Natural killer cell (primary cell): ENCODE measurements at regions not wholly inside any gene's neighbourhood (a gene's known extent, or its start where the extent isn't known, plus 50 kb on each side); places are given as distances from the start of the nearest gene placed in this dataset.

Source experiments
- ATAC-seq, 3 donors: fragments of 150-1000 bp in 2 of 3; fragments of 200-7000 bp in 1 of 3; cut with Tn5 transposase; 1 replicate in 1 of 3; 2 replicates in 2 of 3; pipeline ENCODE4 v1.10.0; 2021; ENCODE audit warnings: mild to moderate bottlenecking in 2 of 3, moderate library complexity in 2 of 3
- DNase-seq, 2 donors: peaks; one replicate each; pipeline versions ENCODE4 v3.0.0 to v3.0.0-alpha.2; 2013 to 2021; ENCODE audit warnings: mixed read lengths in 1 of 2
- H3K27ac ChIP-seq: one replicate; pipeline ENCODE4 v1.5.1; 2013; ENCODE audit warnings: mild to moderate bottlenecking, low read length
- H3K27me3 ChIP-seq: one replicate; pipeline ENCODE4 v1.6.1; 2013; ENCODE audit warnings: low read length; ENCODE audit not compliant: control insufficient read depth, insufficient read depth
- H3K36me3 ChIP-seq: one replicate; pipeline ENCODE4 v1.6.1; 2013; ENCODE audit warnings: low read length; ENCODE audit not compliant: control insufficient read depth, insufficient read depth
- H3K4me1 ChIP-seq: one replicate; pipeline ENCODE4 v1.6.1; 2013; ENCODE audit warnings: low read length; ENCODE audit not compliant: control insufficient read depth, insufficient read depth
- H3K4me3 ChIP-seq: one replicate; pipeline ENCODE4 v1.5.1; 2013; ENCODE audit warnings: low read length
- H3K9me3 ChIP-seq: one replicate; pipeline ENCODE4 v1.6.1; 2013; ENCODE audit warnings: low read length; ENCODE audit not compliant: control insufficient read depth, insufficient read depth
- H3K27ac Mint-ChIP-seq, 2 donors: one replicate each; pipeline ENCODE4 v1.8.0; 2022; ENCODE audit warnings: mild to moderate bottlenecking in 2 of 2, mixed read lengths in 2 of 2, moderate library complexity in 1 of 2
- H3K27me3 Mint-ChIP-seq, 2 donors: one replicate each; pipeline ENCODE4 v1.8.0; 2022; ENCODE audit warnings: low read depth in 2 of 2, mixed read lengths in 2 of 2
- H3K36me3 Mint-ChIP-seq: one replicate; pipeline ENCODE4 v1.8.0; 2022; ENCODE audit warnings: mixed read lengths
- H3K4me1 Mint-ChIP-seq, 2 donors: one replicate each; pipeline ENCODE4 v1.8.0; 2022; ENCODE audit warnings: mixed read lengths in 2 of 2
- H3K4me3 Mint-ChIP-seq: one replicate; pipeline ENCODE4 v1.8.0; 2022; ENCODE audit warnings: mild to moderate bottlenecking, moderate library complexity, mixed read lengths
- H3K9me3 Mint-ChIP-seq, 2 donors: one replicate each; pipeline ENCODE4 v1.8.0; 2022; ENCODE audit warnings: mixed read lengths in 2 of 2
- WGBS: methylation state at CpG from one replicate; pipeline ENCODE4 v1.1.7; 2013; ENCODE audit warnings: missing lambda C conversion rate; ENCODE audit not compliant: insufficient coverage; 5-methylcytosine and 5-hydroxymethylcytosine counted together
- intact Hi-C: fragments of 100-400 bp; cut with micrococcal nuclease; formaldehyde crosslinking; loops from one replicate; pipeline ENCODE4 v1.14.2; 2022
- TF ChIP-seq, protein P1 (sequence below): fragments of 200-600 bp; IDR thresholded peaks from one replicate; pipeline ENCODE4 v1.8.0; 2022; ENCODE audit warnings: antibody characterized with exemption

DNA sequence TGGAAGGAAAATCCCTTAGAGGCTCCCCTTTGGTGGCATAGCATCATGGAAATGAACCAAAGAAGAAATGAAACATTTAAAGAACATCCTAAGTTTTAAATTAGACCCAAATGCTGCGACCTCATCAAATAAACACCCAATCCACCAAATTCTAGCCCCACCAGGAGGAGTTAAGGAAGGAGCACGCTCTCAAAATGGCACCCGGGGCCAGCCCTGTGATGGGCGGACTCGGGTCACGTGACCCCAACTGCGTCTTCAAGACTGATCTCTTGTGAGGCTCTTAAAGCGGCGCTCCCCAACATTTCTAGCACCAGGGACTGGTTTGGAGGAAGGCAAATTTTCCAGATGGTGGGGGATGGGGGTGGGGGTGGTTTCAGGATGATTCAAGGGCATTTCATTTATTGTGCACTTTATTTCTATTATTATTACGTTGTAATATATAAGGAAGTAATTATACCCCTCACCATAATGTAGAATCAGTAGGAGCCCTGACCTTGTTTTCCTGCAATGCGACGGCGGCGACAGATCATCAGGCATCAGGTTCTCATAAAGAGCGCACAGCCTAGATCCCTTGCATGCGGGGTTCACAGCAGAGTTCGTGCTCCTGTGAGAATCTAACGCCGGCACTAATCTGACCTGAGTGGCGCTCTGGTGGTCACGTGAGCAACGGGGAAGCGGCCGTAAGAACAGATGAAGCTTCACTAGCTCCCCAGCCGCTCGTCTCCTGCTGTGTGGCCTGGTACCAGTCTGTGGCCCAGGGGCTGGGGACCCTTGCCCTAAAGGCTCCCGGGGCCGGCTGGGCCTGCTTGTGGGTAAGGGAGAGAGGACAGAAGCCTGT is 55.3 kb upstream of the SLC22A11 start:
- Mint-ChIP-seq H3K27me3 (peaks cover 0 to 7% of the 10 kb centered on the region in 2 donors), H3K9me3 (peaks cover 0 to 3% of the 10 kb centered on the region in 2 donors), H3K36me3 (no peaks in the 10 kb centered on the region), H3K27ac (no peak overlapping the region), H3K4me3 (no peak overlapping the region), H3K4me1 (peaks cover 0 to 3% of the 10 kb centered on the region in 2 donors)
- Histone ChIP-seq H3K4me1 (peaks cover 9% of the 10 kb centered on the region), H3K27ac (no peak overlapping the region), H3K27me3 (no peaks in the 10 kb centered on the region), H3K36me3 (no peaks in the 10 kb centered on the region), H3K9me3 (peaks cover 4% of the 10 kb centered on the region), H3K4me3 (no peak overlapping the region)
- intact Hi-C loops: no loop called here
- TF ChIP-seq, protein P1, sequence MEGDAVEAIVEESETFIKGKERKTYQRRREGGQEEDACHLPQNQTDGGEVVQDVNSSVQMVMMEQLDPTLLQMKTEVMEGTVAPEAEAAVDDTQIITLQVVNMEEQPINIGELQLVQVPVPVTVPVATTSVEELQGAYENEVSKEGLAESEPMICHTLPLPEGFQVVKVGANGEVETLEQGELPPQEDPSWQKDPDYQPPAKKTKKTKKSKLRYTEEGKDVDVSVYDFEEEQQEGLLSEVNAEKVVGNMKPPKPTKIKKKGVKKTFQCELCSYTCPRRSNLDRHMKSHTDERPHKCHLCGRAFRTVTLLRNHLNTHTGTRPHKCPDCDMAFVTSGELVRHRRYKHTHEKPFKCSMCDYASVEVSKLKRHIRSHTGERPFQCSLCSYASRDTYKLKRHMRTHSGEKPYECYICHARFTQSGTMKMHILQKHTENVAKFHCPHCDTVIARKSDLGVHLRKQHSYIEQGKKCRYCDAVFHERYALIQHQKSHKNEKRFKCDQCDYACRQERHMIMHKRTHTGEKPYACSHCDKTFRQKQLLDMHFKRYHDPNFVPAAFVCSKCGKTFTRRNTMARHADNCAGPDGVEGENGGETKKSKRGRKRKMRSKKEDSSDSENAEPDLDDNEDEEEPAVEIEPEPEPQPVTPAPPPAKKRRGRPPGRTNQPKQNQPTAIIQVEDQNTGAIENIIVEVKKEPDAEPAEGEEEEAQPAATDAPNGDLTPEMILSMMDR: no peak
- 85% methylated on average over 25 of the region's 28 CpGs for WGBS
- no peak for DNase-seq
- ATAC-seq: no peak

DNA sequence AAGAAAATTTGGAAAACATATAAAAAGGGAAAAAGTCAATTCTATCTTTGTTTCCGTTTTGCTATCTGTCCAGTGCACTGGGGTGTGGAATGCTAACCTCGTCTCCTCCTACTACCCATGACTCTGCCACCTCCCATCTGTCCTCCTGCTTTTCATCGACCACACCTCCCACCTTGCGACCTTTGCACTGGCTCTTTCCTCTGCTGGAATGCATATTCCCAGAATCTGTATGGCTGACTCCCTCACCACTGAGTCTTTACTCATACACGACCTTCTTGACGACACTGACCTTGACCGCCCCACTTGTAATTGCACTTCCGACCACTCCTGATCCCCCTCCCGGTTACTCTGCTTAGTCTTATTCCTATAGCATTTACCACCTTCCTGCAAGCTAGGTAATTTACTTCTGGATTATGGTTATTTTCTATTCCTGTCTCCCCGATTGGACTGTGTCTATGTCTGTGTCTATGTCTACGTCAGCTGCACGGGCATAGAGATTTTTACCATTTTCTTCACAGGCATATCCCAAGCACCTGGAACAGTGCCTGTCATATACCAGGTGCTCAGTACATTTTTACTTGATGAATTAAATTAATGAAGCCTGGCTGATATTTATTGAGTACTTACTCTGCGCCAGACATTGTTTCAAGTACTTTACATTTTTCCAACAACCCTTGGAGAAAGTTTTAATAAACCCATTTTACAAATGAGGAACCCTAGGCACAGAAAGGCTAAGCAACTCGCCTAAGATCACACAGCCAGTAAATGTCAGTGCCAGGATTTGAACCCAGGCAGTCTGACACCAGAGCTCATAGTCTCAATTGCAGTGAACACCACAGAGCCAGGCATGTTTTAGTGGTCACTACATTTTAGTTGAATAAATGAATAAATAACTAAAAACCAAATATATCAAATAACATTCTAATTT is 54.0 kb upstream of the SLC22A11 start:
- Histone ChIP-seq H3K27me3 (no peaks in the 10 kb centered on the region), H3K9me3 (peaks cover 4% of the 10 kb centered on the region), H3K4me1 (peaks cover 9% of the 10 kb centered on the region), H3K27ac (no peak overlapping the region), H3K4me3 (no peak overlapping the region), H3K36me3 (no peaks in the 10 kb centered on the region)
- H3K36me3 Mint-ChIP-seq: no peaks in the 10 kb centered on the region
- peaks cover 0 to 3% of the 10 kb centered on the region in 2 donors for H3K4me1 Mint-ChIP-seq
- H3K4me3 Mint-ChIP-seq: no peak overlapping the region
- TF ChIP-seq, protein P1: no peak
- H3K27ac Mint-ChIP-seq: no peak overlapping the region
- ATAC-seq (no peak), DNase-seq (no peak)
- 83% methylated on average over 14 of the region's 14 CpGs for WGBS
- peaks cover 2 to 11% of the 10 kb centered on the region in 2 donors for H3K27me3 Mint-ChIP-seq
- peaks cover 0 to 3% of the 10 kb centered on the region in 2 donors for H3K9me3 Mint-ChIP-seq
- intact Hi-C loops: no loop called here

DNA sequence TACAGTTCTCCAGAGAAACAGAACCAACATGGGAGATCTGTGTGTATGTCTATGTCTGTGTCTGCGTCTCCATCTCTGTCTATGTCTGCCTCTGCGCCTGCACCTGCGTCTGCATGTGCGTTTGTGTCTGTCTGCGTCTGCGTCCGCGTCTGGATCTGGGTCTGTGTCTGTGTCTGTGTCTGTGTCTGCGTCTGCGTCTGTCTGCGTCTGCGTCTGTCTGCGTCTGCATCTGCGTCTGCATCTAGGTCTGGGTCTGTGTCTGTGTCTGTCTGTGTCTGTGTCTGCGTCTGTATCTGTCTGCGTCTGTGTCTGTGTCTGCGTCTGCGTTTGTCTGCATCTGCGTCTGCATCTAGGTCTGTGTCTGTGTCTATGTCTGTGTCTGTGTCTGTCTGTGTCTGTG is 53.1 kb upstream of the SLC22A11 start:
- 90% methylated on average over 19 of the region's 19 CpGs for WGBS
- H3K27me3 ChIP-seq: no peaks in the 10 kb centered on the region
- H3K4me3 Mint-ChIP-seq: no peak overlapping the region
- H3K27ac ChIP-seq: no peak overlapping the region
- no peak for ATAC-seq
- no peaks in the 10 kb centered on the region for H3K36me3 ChIP-seq
- no peaks in the 10 kb centered on the region for H3K36me3 Mint-ChIP-seq
- H3K9me3 ChIP-seq: peaks cover 4% of the 10 kb centered on the region
- TF ChIP-seq, protein P1: no peak
- intact Hi-C loops: no loop called here
- peaks cover 9% of the 10 kb centered on the region for H3K4me1 ChIP-seq
- peaks cover 0 to 3% of the 10 kb centered on the region in 2 donors for H3K9me3 Mint-ChIP-seq
- H3K27ac Mint-ChIP-seq: no peak overlapping the region
- H3K4me1 Mint-ChIP-seq: peaks cover 0 to 3% of the 10 kb centered on the region in 2 donors
- no peak for DNase-seq
- H3K27me3 Mint-ChIP-seq: peaks cover 6 to 19% of the 10 kb centered on the region in 2 donors
- no peak overlapping the region for H3K4me3 ChIP-seq
